Thymus (tissue), 11 donors: ENCODE measurements at regions not wholly inside any gene's neighbourhood (a gene's known extent, or its start where the extent isn't known, plus 50 kb on each side); places are given as distances from the start of the nearest gene placed in this dataset.
"Not testable (repeated sequence)": the region's sequence is repeated elsewhere in the genome, so short reads cannot be mapped to it uniquely, and the experiment has no call there.

Experiments used
- DNase-seq, 9 donors: peaks; one replicate each; pipeline ENCODE4 v3.0.0-alpha.2; 2013; ENCODE audit warnings: low spot score in 9 of 9, low read depth in 6 of 9, missing footprints in 1 of 9
- H3K27ac ChIP-seq, 2 donors: one replicate each; pipeline ENCODE4 v1.5.1; 2013; ENCODE audit warnings: control low read depth in 1 of 2, low read depth in 1 of 2, low read length in 1 of 2, mild to moderate bottlenecking in 1 of 2, moderate library complexity in 1 of 2
- H3K27me3 ChIP-seq, 2 donors: one replicate each; pipeline ENCODE4 v1.5.1; 2013; ENCODE audit warnings: low read length in 1 of 2; ENCODE audit not compliant: control insufficient read depth in 2 of 2, insufficient read depth in 1 of 2
- H3K36me3 ChIP-seq, 2 donors: one replicate each; pipeline ENCODE4 v1.5.1; 2013; ENCODE audit warnings: low read length in 1 of 2, mild to moderate bottlenecking in 1 of 2, moderate library complexity in 1 of 2; ENCODE audit not compliant: control insufficient read depth in 2 of 2, insufficient read depth in 2 of 2
- H3K4me1 ChIP-seq, 2 donors: one replicate each; pipeline ENCODE4 v1.5.1; 2013; ENCODE audit warnings: low read length in 2 of 2; ENCODE audit not compliant: control insufficient read depth in 2 of 2, insufficient read depth in 2 of 2
- H3K4me3 ChIP-seq, 2 donors: one replicate each; pipeline ENCODE4 v1.5.1; 2013; ENCODE audit warnings: low read length in 2 of 2, control low read depth in 1 of 2, mild to moderate bottlenecking in 1 of 2
- H3K9me3 ChIP-seq, 2 donors: one replicate each; pipeline ENCODE4 v1.5.1; 2013; ENCODE audit warnings: low read length in 1 of 2, mild to moderate bottlenecking in 1 of 2; ENCODE audit not compliant: control insufficient read depth in 2 of 2, insufficient read depth in 1 of 2
- WGBS: extraction: QIAGEN DNeasy Blood & Tissue Kit; methylation state at CpG from one replicate; pipeline ENCODE4 v1.1.7; 2013; 5-methylcytosine and 5-hydroxymethylcytosine counted together
- donor health status: healthy.

DNA sequence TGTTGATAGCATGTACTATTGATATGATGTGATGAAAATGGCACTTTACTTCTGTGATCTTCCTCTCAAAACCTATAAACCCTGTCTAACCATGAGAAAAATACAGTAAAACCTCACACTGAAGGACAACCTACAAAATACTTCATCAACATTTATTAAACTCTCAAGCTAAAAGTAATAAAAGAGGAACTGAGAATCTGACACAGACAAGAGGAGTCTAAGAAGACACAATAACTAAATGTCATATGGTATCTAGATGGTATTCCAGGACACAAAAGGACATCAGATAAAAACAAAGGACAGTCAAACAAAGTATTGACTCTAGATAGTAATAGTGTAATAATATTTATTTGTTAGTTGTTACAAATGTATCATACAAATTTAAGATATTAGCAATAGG is 655.3 kb downstream of the SH3BGRL start:
- H3K4me1 ChIP-seq, result no peaks in the 10 kb centered on the region

GRCh38 chrX:81866873-81867272 is 665.0 kb downstream of the SH3BGRL start:
- peaks cover 0 to 31% of the 10 kb centered on the region in 2 donors for H3K9me3 ChIP-seq
- DNase-seq, result no peak

More for the DNA sequence above, 655.3 kb downstream of the SH3BGRL start:
- no peaks in the 10 kb centered on the region for H3K36me3 ChIP-seq
- no peaks in the 10 kb centered on the region for H3K27me3 ChIP-seq
- no peak overlapping the region for H3K27ac ChIP-seq
- H3K4me3 ChIP-seq, result no peak overlapping the region
- no peak for DNase-seq
- peaks cover 0 to 6% of the 10 kb centered on the region in 2 donors for H3K9me3 ChIP-seq

GRCh38 chrX:81868979-81869378 is 667.1 kb downstream of the SH3BGRL start:
- Histone ChIP-seq H3K27ac (no peak overlapping the region), H3K27me3 (no peaks in the 10 kb centered on the region), H3K4me3 (no peak overlapping the region), H3K4me1 (no peaks in the 10 kb centered on the region), H3K36me3 (no peaks in the 10 kb centered on the region), H3K9me3 (peaks cover 0 to 38% of the 10 kb centered on the region in 2 donors)
- 93% methylated on average over 5 of the region's 5 CpGs for WGBS
- no peak for DNase-seq

More at GRCh38 chrX:81866873-81867272, 665.0 kb downstream of the SH3BGRL start:
- Histone ChIP-seq H3K4me3 (no peak overlapping the region), H3K36me3 (no peaks in the 10 kb centered on the region), H3K27ac (no peak overlapping the region), H3K27me3 (no peaks in the 10 kb centered on the region), H3K4me1 (no peaks in the 10 kb centered on the region)
- 92% methylated on average over 3 of the region's 3 CpGs for WGBS

DNA sequence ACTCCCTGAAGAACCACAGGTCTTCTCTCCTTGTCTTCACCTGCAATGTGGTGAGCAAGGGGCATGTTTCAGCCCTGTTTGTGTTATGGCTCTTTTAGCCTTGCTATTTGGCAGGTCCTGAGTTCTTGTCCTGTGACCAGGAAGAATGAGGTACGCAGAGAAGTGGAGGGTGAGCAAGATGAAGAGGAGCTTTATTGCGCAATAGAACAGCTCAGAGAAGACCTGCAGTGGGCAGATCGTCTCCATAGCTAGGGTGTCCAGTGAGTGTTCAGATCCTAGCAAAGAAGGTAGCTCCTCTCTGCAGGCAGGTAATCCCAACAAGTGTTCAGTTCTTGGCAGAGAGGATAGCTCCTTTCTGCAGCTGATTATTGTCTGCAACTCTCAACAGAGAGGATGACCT is 672.9 kb downstream of the SH3BGRL start:
- Histone ChIP-seq H3K9me3 (peaks cover 0 to 29% of the 10 kb centered on the region in 2 donors), H3K4me3 (no peak overlapping the region), H3K4me1 (no peaks in the 10 kb centered on the region), H3K27me3 (no peaks in the 10 kb centered on the region), H3K36me3 (no peaks in the 10 kb centered on the region), H3K27ac (no peak overlapping the region)
- DNase-seq, result no peak
- WGBS, result 95% methylated on average over 3 of the region's 3 CpGs

DNA sequence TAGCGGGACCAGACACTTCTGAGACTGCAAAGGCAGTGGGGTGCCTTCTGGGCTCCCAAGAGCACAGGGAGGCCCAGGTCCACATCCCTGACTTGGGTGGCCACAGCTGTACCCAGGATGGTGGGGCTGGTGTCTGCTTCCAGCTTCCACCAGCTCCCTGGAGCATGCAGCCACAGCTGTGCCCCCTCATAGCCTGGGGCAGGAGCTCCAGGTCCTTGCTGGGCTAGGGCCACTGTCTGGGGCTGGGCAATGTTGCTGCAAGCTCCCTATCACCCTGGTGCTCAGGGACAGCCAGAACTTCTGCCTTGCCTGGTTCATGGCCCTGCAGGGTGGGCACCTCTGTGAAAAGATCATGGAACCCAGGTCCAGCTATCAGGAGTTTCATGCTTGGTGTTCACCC is 673.9 kb downstream of the SH3BGRL start:
- Histone ChIP-seq H3K27me3 (no peaks in the 10 kb centered on the region), H3K27ac (no peak overlapping the region), H3K9me3 (peaks cover 0 to 29% of the 10 kb centered on the region in 2 donors), H3K4me3 (no peak overlapping the region), H3K4me1 (no peaks in the 10 kb centered on the region), H3K36me3 (no peaks in the 10 kb centered on the region)
- no peak for DNase-seq
- WGBS, result 95% methylated on average over 1 of the region's 1 CpG

- WGBS, result 98% methylated on average over 7 of the region's 7 CpGs
- Histone ChIP-seq H3K4me3 (no peak overlapping the region), H3K27me3 (no peaks in the 10 kb centered on the region), H3K4me1 (no peaks in the 10 kb centered on the region), H3K9me3 (peaks cover 0 to 29% of the 10 kb centered on the region in 2 donors), H3K36me3 (no peaks in the 10 kb centered on the region), H3K27ac (no peak overlapping the region)
- no peak for DNase-seq
Measured at GRCh38 chrX:81876437-81876836, 674.5 kb downstream of the SH3BGRL start.

- H3K4me1 ChIP-seq, result no peaks in the 10 kb centered on the region
- H3K27ac ChIP-seq, result no peak overlapping the region
- H3K36me3 ChIP-seq, result no peaks in the 10 kb centered on the region
- H3K27me3 ChIP-seq, result no peaks in the 10 kb centered on the region
- no peak for DNase-seq
- H3K9me3 ChIP-seq, result no peaks in the 10 kb centered on the region
- 7% methylated on average over 1 of the region's 1 CpG for WGBS
- no peak overlapping the region for H3K4me3 ChIP-seq
Measured at GRCh38 chrX:81890521-81890920, 688.6 kb downstream of the SH3BGRL start.

DNA sequence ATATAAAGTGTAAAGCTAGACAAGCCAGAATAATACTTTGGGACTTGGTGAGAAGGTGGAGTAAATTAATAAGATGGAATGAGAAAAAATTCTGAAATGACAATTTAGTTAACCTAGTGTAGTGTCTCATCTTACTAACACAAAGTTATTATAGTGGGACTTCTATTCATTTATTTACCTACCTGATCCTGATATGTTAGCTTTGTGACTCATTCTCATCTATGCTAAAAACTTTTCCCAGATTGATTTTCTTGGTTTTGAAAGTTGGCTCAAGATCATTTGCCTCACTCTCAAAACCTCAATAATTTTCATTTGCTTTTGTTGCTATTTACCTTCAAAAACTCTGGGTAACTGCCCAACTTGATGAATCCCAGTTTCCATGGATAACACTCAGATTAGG is 698.6 kb downstream of the SH3BGRL start:
- H3K36me3 ChIP-seq, result no peaks in the 10 kb centered on the region
- H3K27me3 ChIP-seq, result no peaks in the 10 kb centered on the region
- no peak for DNase-seq
- H3K4me3 ChIP-seq, result no peak overlapping the region
- no peak overlapping the region for H3K27ac ChIP-seq
- no peaks in the 10 kb centered on the region for H3K9me3 ChIP-seq
- H3K4me1 ChIP-seq, result no peaks in the 10 kb centered on the region

DNA sequence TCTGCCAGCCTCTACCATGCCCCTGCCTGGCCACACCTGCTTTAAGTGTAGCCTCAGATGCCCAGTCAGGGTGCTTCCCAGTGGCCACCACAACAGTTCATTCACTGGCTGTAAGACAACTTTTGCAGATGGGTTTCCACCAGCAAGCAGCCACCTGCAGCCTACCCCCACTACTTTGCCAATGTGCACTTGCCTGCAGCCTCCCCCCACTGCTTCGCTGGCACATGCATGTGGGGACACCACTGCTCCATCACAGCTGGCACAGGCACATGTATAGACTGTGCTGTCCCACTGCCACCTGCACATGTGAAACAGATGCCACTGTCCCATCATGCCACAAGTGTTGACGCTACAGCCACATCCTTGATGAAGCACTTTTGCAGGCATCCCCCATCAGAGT is 723.9 kb downstream of the SH3BGRL start:
- 95% methylated on average over 2 of the region's 2 CpGs for WGBS
- Histone ChIP-seq H3K4me3 (no peak overlapping the region), H3K36me3 (no peaks in the 10 kb centered on the region), H3K4me1 (no peaks in the 10 kb centered on the region), H3K9me3 (peaks cover 0 to 8% of the 10 kb centered on the region in 2 donors), H3K27me3 (no peaks in the 10 kb centered on the region), H3K27ac (no peak overlapping the region)
- DNase-seq, result no peak

DNA sequence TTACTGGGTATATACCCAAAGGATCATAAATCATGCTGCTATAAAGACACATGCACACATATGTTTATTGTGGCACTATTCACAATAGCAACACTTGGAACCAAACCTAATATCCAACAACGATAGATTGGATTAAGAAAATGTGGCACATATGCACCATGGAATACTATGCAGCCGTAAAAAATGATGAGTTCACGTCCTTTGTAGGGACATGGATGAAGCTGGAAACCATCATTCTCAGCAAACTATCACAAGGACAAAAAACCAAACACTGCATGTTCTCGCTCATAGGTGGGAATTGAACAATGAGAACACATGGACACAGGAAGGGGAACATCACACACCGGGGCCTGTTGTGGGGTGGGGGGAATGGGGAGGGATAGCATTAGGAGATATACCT is 744.0 kb downstream of the SH3BGRL start:
- H3K27ac ChIP-seq, H3K4me3 ChIP-seq, H3K4me1 ChIP-seq, H3K36me3 ChIP-seq, H3K27me3 ChIP-seq, DNase-seq, H3K9me3 ChIP-seq: not testable (repeated sequence)
- 82% methylated on average over 5 of the region's 5 CpGs for WGBS
